ENCODE measurements at regions not wholly inside any gene's neighbourhood (a gene's known extent, or its start where the extent isn't known, plus 50 kb on each side); places are given as distances from the start of the nearest gene placed in this dataset.

GRCh38 chr15:27650244-27650643 lies 448.9 kb downstream of the OCA2 start:
- TF ChIP-seq CTCF (IDR thresholded peaks at IDR 0.05) = no peak
- no peak for TF ChIP-seq POLR2A (IDR thresholded peaks at IDR 0.05)

Data from esophagus squamous epithelium (tissue), 4 donors.